H7 (cell line): ENCODE measurements at regions not wholly inside any gene's neighbourhood (a gene's known extent, or its start where the extent isn't known, plus 50 kb on each side); places are given as distances from the start of the nearest gene placed in this dataset.

Experiments used
- DNase-seq: peaks from one replicate; pipeline ENCODE4 v3.0.0; 2012
- H3K27me3 ChIP-seq: 2 replicates; pipeline ENCODE4 v1.6.0; 2011; ENCODE audit warnings: mild to moderate bottlenecking, low read length; ENCODE audit not compliant: control insufficient read depth, insufficient read depth
- H3K36me3 ChIP-seq: replicated peaks from 2 replicates; pipeline ENCODE4 v1.5.1; 2011; ENCODE audit warnings: low read length; ENCODE audit not compliant: control insufficient read depth, insufficient read depth
- H3K4me3 ChIP-seq: 2 replicates; pipeline ENCODE4 v1.5.1; 2011; ENCODE audit warnings: low read depth, mild to moderate bottlenecking, control low read depth, low read length, moderate library complexity; ENCODE audit not compliant: insufficient read depth

- H3K36me3 ChIP-seq = no peaks in the 10 kb centered on the region
- no peak overlapping the region for H3K4me3 ChIP-seq
- no peak for DNase-seq
- no peaks in the 10 kb centered on the region for H3K27me3 ChIP-seq
Measured at GRCh38 chr2:60025496-60025895, 528.0 kb downstream of the BCL11A start.

DNA sequence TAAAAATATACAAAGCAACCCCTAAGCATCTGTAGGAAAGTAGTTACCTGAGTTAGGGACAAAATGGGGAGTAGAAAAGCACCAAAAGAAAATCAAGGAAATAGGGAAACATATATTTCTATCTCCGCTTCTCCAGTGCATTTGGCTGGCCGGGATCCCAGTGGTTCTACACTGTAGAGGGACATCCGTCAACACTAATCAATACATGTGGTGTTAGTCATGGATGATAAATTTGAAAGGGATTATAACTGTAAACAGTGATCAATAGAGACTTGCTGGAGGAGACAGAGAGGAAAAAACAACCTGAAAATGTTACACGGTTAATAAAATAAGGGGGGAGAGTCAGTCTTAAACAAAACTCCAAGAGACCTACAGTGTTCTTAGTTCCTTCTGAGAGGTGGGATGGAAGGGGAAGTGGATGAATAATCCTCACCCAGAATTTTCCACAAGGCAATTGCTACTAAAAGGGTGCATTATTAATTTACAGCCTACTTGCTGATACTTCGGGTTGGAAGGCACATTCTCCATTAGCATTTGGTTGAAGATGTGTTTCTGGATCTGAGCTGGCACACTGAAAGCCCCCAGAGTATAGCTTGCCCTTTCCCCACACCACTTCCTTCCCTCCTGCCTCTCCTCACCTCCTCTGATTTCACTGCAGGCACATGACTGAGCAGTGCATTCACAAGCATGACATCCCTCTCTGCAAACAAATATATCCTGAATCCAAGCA, 530.0 kb downstream of the BCL11A start:
- Histone ChIP-seq H3K36me3 (no peaks in the 10 kb centered on the region), H3K27me3 (no peaks in the 10 kb centered on the region), H3K4me3 (no peak overlapping the region)
- DNase-seq = no peak

GRCh38 chr2:60007671-60008070, 545.8 kb downstream of the BCL11A start:
- no peaks in the 10 kb centered on the region for H3K27me3 ChIP-seq
- no peak for DNase-seq
- H3K4me3 ChIP-seq = no peak overlapping the region
- H3K36me3 ChIP-seq = no peaks in the 10 kb centered on the region

- Histone ChIP-seq H3K27me3 (no peaks in the 10 kb centered on the region), H3K36me3 (no peaks in the 10 kb centered on the region), H3K4me3 (no peak overlapping the region)
- no peak for DNase-seq
Measured at GRCh38 chr2:60003076-60003475, 550.4 kb downstream of the BCL11A start.

GRCh38 chr2:60002183-60002867, 551.1 kb downstream of the BCL11A start:
- Histone ChIP-seq H3K4me3 (no peak overlapping the region), H3K27me3 (no peaks in the 10 kb centered on the region), H3K36me3 (no peaks in the 10 kb centered on the region)
- peak; percentile 12 for DNase-seq

DNA sequence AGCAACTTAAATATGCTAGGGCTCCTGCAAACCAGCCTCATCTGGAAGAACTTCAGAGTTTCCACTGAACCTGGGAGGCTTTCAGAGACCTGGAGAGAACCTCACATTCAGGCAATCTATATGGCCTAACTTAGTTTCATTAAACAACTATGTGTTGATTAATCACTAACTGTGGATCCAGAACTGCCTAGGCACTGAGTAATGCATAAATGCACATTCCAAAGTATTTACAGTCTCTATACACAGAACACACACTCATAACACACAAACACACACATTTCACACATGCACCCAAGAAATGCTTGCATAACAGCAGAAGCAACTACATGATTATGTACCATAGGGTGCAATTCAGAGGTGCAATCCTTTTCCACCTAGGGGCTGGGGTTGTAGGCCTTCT, 552.8 kb downstream of the BCL11A start:
- DNase-seq = no peak
- H3K36me3 ChIP-seq = no peaks in the 10 kb centered on the region
- H3K27me3 ChIP-seq = no peaks in the 10 kb centered on the region
- H3K4me3 ChIP-seq = no peak overlapping the region

DNA sequence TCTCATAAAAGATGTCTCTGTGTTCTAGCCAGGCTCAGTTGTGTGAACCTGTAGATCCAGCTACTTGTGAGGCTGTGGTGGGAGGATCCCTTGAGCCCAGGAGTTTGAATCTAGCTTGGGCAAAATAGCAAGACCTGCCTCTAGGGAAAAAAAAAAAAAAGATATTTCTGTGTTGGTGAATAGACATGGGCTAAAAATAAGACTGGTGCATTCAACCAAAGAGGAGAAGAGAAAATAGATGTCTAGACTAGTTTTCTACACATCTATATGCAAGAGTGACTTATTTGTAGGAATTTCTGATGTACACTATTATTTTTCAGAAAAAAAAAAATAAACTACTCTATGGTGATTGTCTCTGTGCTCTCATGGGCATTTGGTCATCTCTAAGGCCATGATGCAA, 555.1 kb downstream of the BCL11A start:
- no peaks in the 10 kb centered on the region for H3K36me3 ChIP-seq
- no peak overlapping the region for H3K4me3 ChIP-seq
- DNase-seq = no peak

DNA sequence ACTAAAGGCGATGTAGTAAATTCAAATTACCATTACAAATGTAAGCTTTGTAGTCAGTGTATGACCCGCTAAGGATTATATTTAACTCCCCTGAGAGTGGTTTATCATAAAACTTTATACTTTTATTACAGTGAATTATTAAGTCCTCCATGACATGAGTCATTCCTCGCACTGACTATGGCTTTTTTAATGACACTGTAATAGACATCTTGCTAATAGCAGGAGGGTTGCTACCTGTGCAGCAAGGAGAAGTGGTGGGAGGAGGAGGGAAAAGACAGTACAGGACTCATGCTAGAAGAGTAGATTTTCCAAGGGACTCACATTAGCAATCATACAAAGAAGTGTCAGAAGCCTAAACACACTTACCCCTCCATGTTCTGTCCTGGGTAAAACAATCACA, 556.1 kb downstream of the BCL11A start:
- DNase-seq = no peak
- Histone ChIP-seq H3K36me3 (no peaks in the 10 kb centered on the region), H3K4me3 (no peak overlapping the region), H3K27me3 (no peaks in the 10 kb centered on the region)

More for the DNA sequence above, 555.1 kb downstream of the BCL11A start:
- H3K27me3 ChIP-seq = no peaks in the 10 kb centered on the region

DNA sequence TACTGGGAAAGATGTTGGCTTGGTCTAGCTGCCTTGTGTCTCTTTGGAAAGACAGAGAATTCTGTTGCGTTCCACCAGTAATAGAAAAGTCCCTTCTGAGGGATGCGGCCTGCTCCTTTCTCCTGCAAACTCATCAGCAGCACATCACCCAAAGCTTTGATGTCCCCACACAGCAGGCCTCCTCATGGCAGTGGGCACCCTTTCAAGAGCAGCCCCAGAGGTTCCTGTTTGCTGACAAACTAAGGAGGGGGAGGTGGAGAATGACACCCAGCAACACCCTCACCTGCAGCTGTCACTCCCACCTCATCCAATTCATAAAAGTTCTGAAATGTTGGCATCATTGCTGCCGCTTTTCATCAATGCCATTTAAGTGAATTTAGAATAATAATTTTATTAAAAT, 556.6 kb downstream of the BCL11A start:
- DNase-seq = no peak
- Histone ChIP-seq H3K27me3 (no peaks in the 10 kb centered on the region), H3K4me3 (no peak overlapping the region), H3K36me3 (no peaks in the 10 kb centered on the region)

DNA sequence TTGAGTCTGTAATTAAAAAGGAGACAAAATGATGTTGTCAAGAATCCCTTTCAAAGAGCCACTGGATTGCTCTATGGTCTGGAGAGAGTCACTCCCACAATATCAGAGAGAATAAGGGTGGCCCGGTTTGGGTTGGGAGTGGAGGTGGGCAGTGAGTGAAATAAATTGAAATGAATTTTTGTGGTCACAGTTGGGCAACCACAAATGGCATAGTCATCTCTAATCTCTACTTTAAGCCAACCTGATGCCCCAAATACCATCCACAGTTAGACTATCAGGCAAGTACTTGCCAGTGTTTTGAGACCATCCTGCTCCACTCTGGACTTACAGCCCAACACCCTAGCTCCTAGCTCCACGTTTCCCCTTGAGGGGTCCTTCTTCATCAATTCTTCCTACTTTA, 559.7 kb downstream of the BCL11A start:
- no peaks in the 10 kb centered on the region for H3K27me3 ChIP-seq
- H3K36me3 ChIP-seq = no peaks in the 10 kb centered on the region
- H3K4me3 ChIP-seq = no peak overlapping the region
- no peak for DNase-seq

DNA sequence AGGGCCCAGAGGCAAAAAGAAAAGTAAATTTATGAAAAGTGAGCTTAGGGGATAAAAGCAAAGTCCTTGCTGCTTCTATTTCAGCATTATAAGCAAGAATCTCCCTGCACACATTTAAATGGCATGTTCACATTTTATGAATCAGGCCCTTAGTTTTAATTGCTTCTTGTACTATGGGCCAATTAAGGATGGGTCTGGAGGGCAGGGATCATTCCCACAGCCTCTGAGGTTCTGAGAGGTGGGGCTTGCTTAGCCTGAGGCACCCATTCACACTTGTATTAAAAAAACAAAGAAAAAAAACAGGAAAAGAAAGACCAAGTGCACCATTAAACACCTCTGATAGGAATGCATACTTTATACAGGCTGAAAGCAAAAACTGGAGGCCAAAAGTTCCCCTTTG, 565.1 kb downstream of the BCL11A start:
- no peak for DNase-seq
- no peaks in the 10 kb centered on the region for H3K27me3 ChIP-seq
- H3K4me3 ChIP-seq = no peak overlapping the region
- H3K36me3 ChIP-seq = no peaks in the 10 kb centered on the region

DNA sequence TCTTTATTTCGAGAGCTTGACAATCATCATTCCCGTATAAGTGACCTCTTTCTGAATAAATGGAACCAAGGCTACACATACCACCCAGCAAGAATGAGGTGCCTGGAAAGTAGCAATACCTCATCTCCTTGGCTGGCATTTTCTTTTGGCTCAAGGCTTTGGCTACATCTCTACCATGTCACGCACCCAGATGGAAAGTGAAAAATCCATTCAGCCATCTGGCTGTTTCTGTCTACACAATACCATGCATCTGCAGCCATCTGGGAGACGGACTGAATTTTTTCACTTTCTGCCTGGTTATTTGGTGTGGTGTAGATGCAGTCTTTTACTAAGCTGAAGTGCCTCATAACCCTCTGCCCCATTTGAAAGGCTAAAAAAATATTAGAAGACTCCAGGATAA, 566.9 kb downstream of the BCL11A start:
- Histone ChIP-seq H3K4me3 (no peak overlapping the region), H3K27me3 (no peaks in the 10 kb centered on the region), H3K36me3 (no peaks in the 10 kb centered on the region)
- no peak for DNase-seq

- H3K27me3 ChIP-seq = no peaks in the 10 kb centered on the region
- no peaks in the 10 kb centered on the region for H3K36me3 ChIP-seq
- no peak overlapping the region for H3K4me3 ChIP-seq
- DNase-seq = no peak
Measured at GRCh38 chr2:59985923-59986322, 567.5 kb downstream of the BCL11A start.

DNA sequence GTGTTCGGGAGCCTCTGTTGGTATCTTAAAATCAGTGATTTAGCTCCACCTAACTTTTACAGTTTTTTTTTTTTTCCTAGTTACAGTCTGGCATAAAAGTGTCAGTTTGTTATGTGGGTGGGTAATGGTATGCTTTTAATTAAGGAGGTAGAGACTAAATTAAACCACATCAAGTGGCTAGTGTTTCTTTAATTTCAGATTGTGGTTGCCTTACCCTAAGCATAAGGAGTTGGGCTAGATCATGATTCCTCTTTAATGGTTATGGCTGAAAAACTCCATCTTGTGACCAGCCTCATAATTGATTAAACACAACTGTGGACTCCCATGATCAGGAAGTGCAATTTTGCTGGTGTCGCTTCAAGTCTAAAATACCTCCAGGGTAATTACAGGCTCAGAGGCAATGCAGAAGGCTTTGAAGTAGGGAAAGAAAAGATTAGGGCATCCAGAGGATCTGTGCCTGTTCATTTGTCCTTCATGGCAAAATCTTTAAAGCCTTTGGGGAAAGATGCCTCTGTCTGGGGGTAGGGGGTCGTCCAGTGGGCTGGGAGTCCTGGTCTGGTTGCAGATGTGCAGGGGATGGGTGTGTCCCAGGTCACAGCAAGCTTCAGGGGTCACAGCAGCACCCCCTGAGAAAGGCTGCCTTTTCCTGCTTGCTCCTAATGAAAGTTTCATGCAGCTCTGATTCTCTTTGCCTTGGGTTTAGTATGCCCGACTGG, 579.2 kb downstream of the BCL11A start:
- no peak overlapping the region for H3K4me3 ChIP-seq
- DNase-seq = no peak
- H3K36me3 ChIP-seq = no peaks in the 10 kb centered on the region
- no peaks in the 10 kb centered on the region for H3K27me3 ChIP-seq

- H3K4me3 ChIP-seq = no peak overlapping the region
- no peaks in the 10 kb centered on the region for H3K27me3 ChIP-seq
- DNase-seq = no peak
- no peaks in the 10 kb centered on the region for H3K36me3 ChIP-seq
Measured at GRCh38 chr2:59969161-59969560, 584.3 kb downstream of the BCL11A start.
